K562 (cell line): ENCODE measurements at regions not wholly inside any gene's neighbourhood (a gene's known extent, or its start where the extent isn't known, plus 50 kb on each side); places are given as distances from the start of the nearest gene placed in this dataset.

Source experiments
- COPS2 ChIP-seq: fragments of 450-650 bp; conservative IDR thresholded peaks from 2 replicates; pipeline ENCODE4 v1.6.1; 2016; ENCODE audit warnings: mild to moderate bottlenecking, moderate library complexity
- CREB1 ChIP-seq, 2 experiments: sonication (generic) in 1 of 2; formaldehyde crosslinking in 1 of 2; IDR thresholded peaks; 2 replicates each; pipeline versions ENCODE4 v1.6.1 to v1.8.0; 2012 to 2022; ENCODE audit warnings: inconsistent platforms in 1 of 2, mild to moderate bottlenecking in 1 of 2, missing genetic modification reagents in 1 of 2, moderate library complexity in 1 of 2
- CREM ChIP-seq: IDR thresholded peaks from 2 replicates; pipeline ENCODE4 v1.6.1; 2014; ENCODE audit warnings: antibody characterized with exemption, low read depth
- E2F8 ChIP-seq: fragments of 450-650 bp; IDR thresholded peaks from 2 replicates; pipeline ENCODE4 v1.7.1; 2018; ENCODE audit warnings: mild to moderate bottlenecking, low read depth; ENCODE audit not compliant: partially characterized antibody
- FOS ChIP-seq: IDR thresholded peaks from 3 replicates; pipeline ENCODE4 v1.6.1; 2011; ENCODE audit not compliant: insufficient read length; ENCODE audit errors: extremely low read depth
- GMEB1 ChIP-seq: fragments of 250-450 bp; sonication (Bioruptor Pico); IDR thresholded peaks from 2 replicates; pipeline ENCODE4 v1.4.0; 2020; ENCODE audit warnings: mild to moderate bottlenecking
- PYGO2 ChIP-seq: fragments of 450-650 bp; IDR thresholded peaks from 2 replicates; pipeline ENCODE4 v1.6.1; 2016; ENCODE audit warnings: mild to moderate bottlenecking, missing genetic modification characterization, moderate library complexity, missing compliant biosample characterization
- SRSF1 ChIP-seq: fragments of 200-400 bp; formaldehyde crosslinking; IDR thresholded peaks from 2 replicates; pipeline ENCODE4 v1.6.1; 2017; ENCODE audit warnings: mild to moderate bottlenecking, low read depth, low read length, moderate library complexity
- ZBTB26 ChIP-seq: fragments of 450-650 bp; formaldehyde crosslinking; IDR thresholded peaks from 2 replicates; pipeline ENCODE4 v1.4.0; 2022; ENCODE audit warnings: missing genetic modification characterization
- ZNF217 ChIP-seq: sonication (generic); formaldehyde crosslinking; IDR thresholded peaks from 2 replicates; pipeline ENCODE4 v1.8.0; 2022; ENCODE audit warnings: mild to moderate bottlenecking, missing genetic modification reagents

- TF ChIP-seq E2F8, result no peak
- TF ChIP-seq ZNF217 (CRISPR knock-in tag), result no peak
- no peak for TF ChIP-seq FOS
- TF ChIP-seq PYGO2, result no peak
- no peak for TF ChIP-seq CREM
- no peak for TF ChIP-seq ZBTB26
- no peak for TF ChIP-seq SRSF1
- no peak for TF ChIP-seq GMEB1
- no peak for TF ChIP-seq CREB1 (IDR thresholded peaks at IDR 0.05)
- no peak for TF ChIP-seq CREB1 (CRISPR knock-in tag; IDR thresholded peaks at IDR 0.05)
- no peak for TF ChIP-seq COPS2
Observed at GRCh38 chr4:33104273-33104672, 2384.1 kb downstream of the PCDH7 start (continued).
